PFSK-1 (cell line): ENCODE measurements at regions not wholly inside any gene's neighbourhood (a gene's known extent, or its start where the extent isn't known, plus 50 kb on each side); places are given as distances from the start of the nearest gene placed in this dataset.

Experiments
- POLR2AphosphoS5 ChIP-seq: IDR thresholded peaks from 2 replicates; pipeline ENCODE4 v1.6.1; 2012; ENCODE audit warnings: low read depth, mild to moderate bottlenecking, control low read depth, low read length, moderate library complexity
- REST ChIP-seq, 2 experiments: IDR thresholded peaks; 2 replicates each; pipeline versions ENCODE4 v1.6.1 to v1.8.0; 2011 to 2012; ENCODE audit warnings: low read depth in 2 of 2, low read length in 2 of 2, control low read depth in 1 of 2, inconsistent platforms in 1 of 2, mild to moderate bottlenecking in 1 of 2, moderate library complexity in 1 of 2; ENCODE audit not compliant: insufficient read depth in 1 of 2
- TAF1 ChIP-seq: IDR thresholded peaks from 2 replicates; pipeline ENCODE4 v1.6.1; 2012; ENCODE audit warnings: low read length, control low read depth, borderline replicate concordance; ENCODE audit not compliant: insufficient read depth

GRCh38 chr12:115857923-115858322, 419.6 kb downstream of the MED13L start:
- TF ChIP-seq REST (IDR thresholded peaks at IDR 0.05; ENCODE audit: insufficient read depth in 1 of 2, low read depth in 2 of 2, low read length in 2 of 2) (no peak), TAF1 (no peak), POLR2AphosphoS5 (no peak)
